Mesendoderm (in vitro differentiated cells): ENCODE measurements at regions not wholly inside any gene's neighbourhood (a gene's known extent, or its start where the extent isn't known, plus 50 kb on each side); places are given as distances from the start of the nearest gene placed in this dataset.

ENCODE experiments used
- DNase-seq: peaks from one replicate; pipeline ENCODE4 v3.0.0; 2013
- H2AK5ac ChIP-seq: 2 replicates; pipeline ENCODE4 v1.6.1; 2013; ENCODE audit warnings: low read length, inconsistent platforms
- H2BK120ac ChIP-seq: 2 replicates; pipeline ENCODE4 v1.6.1; 2013; ENCODE audit warnings: low read depth, mild to moderate bottlenecking, low read length, moderate library complexity, mixed read lengths
- H2BK15ac ChIP-seq: replicated peaks from 2 replicates; pipeline ENCODE4 v1.6.1; 2013; ENCODE audit warnings: low read depth, mild to moderate bottlenecking, moderate library complexity
- H2BK5ac ChIP-seq: 2 replicates; pipeline ENCODE4 v1.6.1; 2013; ENCODE audit warnings: low read length, inconsistent platforms
- H3K18ac ChIP-seq: 2 replicates; pipeline ENCODE4 v1.6.1; 2013; ENCODE audit warnings: mild to moderate bottlenecking, low read length, mixed read lengths
- H3K23ac ChIP-seq: one replicate; pipeline ENCODE4 v1.6.1; 2013; ENCODE audit warnings: low read length
- H3K27ac ChIP-seq: 2 replicates; pipeline ENCODE4 v1.5.1; 2013; ENCODE audit warnings: low read depth, mild to moderate bottlenecking, inconsistent platforms, low read length, moderate library complexity
- H3K27me3 ChIP-seq: 2 replicates; pipeline ENCODE4 v1.6.1; 2013; ENCODE audit warnings: low read length, control low read depth, mild to moderate bottlenecking, inconsistent platforms; ENCODE audit not compliant: insufficient read depth, poor library complexity
- H3K36me3 ChIP-seq: 2 replicates; pipeline ENCODE4 v1.6.1; 2013; ENCODE audit warnings: low read length, inconsistent platforms; ENCODE audit not compliant: control insufficient read depth, insufficient read depth
- H3K4ac ChIP-seq: one replicate; pipeline ENCODE4 v1.6.1; 2013; ENCODE audit warnings: low read depth, mild to moderate bottlenecking, low read length, moderate library complexity
- H3K4me1 ChIP-seq: 2 replicates; pipeline ENCODE4 v1.6.1; 2013; ENCODE audit warnings: low read depth, low read length, inconsistent platforms; ENCODE audit not compliant: control insufficient read depth
- H3K4me2 ChIP-seq: 2 replicates; pipeline ENCODE4 v1.6.1; 2013; ENCODE audit warnings: low read length
- H3K4me3 ChIP-seq: 2 replicates; pipeline ENCODE4 v1.5.1; 2013; ENCODE audit warnings: mild to moderate bottlenecking, low read length
- H3K56ac ChIP-seq: one replicate; pipeline ENCODE4 v1.6.1; 2013; ENCODE audit warnings: low read length
- H3K79me1 ChIP-seq: 2 replicates; pipeline ENCODE4 v1.6.1; 2013; ENCODE audit warnings: low read length, inconsistent platforms
- H3K79me2 ChIP-seq: 2 replicates; pipeline ENCODE4 v1.6.1; 2013; ENCODE audit warnings: mild to moderate bottlenecking, low read length; ENCODE audit not compliant: control insufficient read depth, insufficient read depth
- H3K9ac ChIP-seq: 2 replicates; pipeline ENCODE4 v1.6.1; 2013; ENCODE audit warnings: low read length, inconsistent platforms
- H4K5ac ChIP-seq: one replicate; pipeline ENCODE4 v1.6.1; 2013; ENCODE audit warnings: low read length
- H4K8ac ChIP-seq: one replicate; pipeline ENCODE4 v1.6.1; 2013; ENCODE audit warnings: low read depth, mild to moderate bottlenecking, control low read depth, low read length, moderate library complexity
- WGBS: extraction: QIAGEN DNeasy Blood & Tissue Kit; methylation state at CpG from one replicate; pipeline ENCODE4 v1.1.7; 2013; ENCODE audit warnings: low lambda C conversion rate, missing lambda C conversion rate; ENCODE audit not compliant: insufficient coverage; ENCODE audit errors: extremely low coverage; 5-methylcytosine and 5-hydroxymethylcytosine counted together

- Histone ChIP-seq H3K4ac (no peak overlapping the region), H3K23ac (no peak overlapping the region), H3K4me2 (no peak overlapping the region), H3K79me2 (no peaks in the 10 kb centered on the region), H4K5ac (no peak overlapping the region), H3K27me3 (no peaks in the 10 kb centered on the region), H2BK120ac (no peak overlapping the region), H2BK5ac (no peak overlapping the region), H3K18ac (no peak overlapping the region), H3K79me1 (no peaks in the 10 kb centered on the region), H3K4me3 (no peak overlapping the region), H2BK15ac (no peak overlapping the region), H4K8ac (no peak overlapping the region), H3K56ac (no peak overlapping the region), H3K36me3 (no peaks in the 10 kb centered on the region), H3K9ac (no peak overlapping the region), H2AK5ac (no peak overlapping the region), H3K27ac (no peak overlapping the region), H3K4me1 (peaks cover 12% of the 10 kb centered on the region)
- no CpG with 5 or more reads among the region's 1 CpG for WGBS
- DNase-seq: no peak
Measured at GRCh38 chr1:75673885-75674284, 50.6 kb upstream of the ACADM start.
